Psoas muscle (tissue), 7 donors: ENCODE measurements at regions not wholly inside any gene's neighbourhood (a gene's known extent, or its start where the extent isn't known, plus 50 kb on each side); places are given as distances from the start of the nearest gene placed in this dataset.

Experiments
- ATAC-seq, 4 donors: fragments of 200-7000 bp; cut with Tn5 transposase; one replicate each; pipeline ENCODE4 v1.9.1; 2020; ENCODE audit warnings: moderate library complexity in 3 of 4, mild to moderate bottlenecking in 2 of 4
- DNase-seq, 2 donors: peaks; one replicate each; pipeline ENCODE4 v3.0.0-alpha.2; 2020
- H3K27ac ChIP-seq: fragments of 200-600 bp; one replicate; pipeline ENCODE4 v1.8.0; 2022
- H3K27me3 ChIP-seq, 3 donors: fragments of 200-600 bp in 1 of 3; one replicate each; pipeline versions ENCODE4 v1.6.1 to v1.8.0; 2013 to 2022; ENCODE audit warnings: low read length in 2 of 3, mild to moderate bottlenecking in 2 of 3, moderate library complexity in 1 of 3; ENCODE audit not compliant: insufficient read depth in 3 of 3
- H3K36me3 ChIP-seq, 2 donors: fragments of 200-600 bp in 1 of 2; one replicate each; pipeline versions ENCODE4 v1.6.1 to v1.8.0; 2013 to 2022; ENCODE audit warnings: low read depth in 1 of 2, mild to moderate bottlenecking in 1 of 2, moderate library complexity in 1 of 2; ENCODE audit not compliant: insufficient read depth in 1 of 2
- H3K4me1 ChIP-seq: fragments of 200-600 bp; one replicate; pipeline ENCODE4 v1.8.0; 2022
- H3K4me3 ChIP-seq: fragments of 200-600 bp; one replicate; pipeline ENCODE4 v1.8.0; 2022; ENCODE audit warnings: mild to moderate bottlenecking
- H3K9me3 ChIP-seq: fragments of 200-600 bp; one replicate; pipeline ENCODE4 v1.8.0; 2022
- CTCF ChIP-seq: fragments of 200-600 bp; IDR thresholded peaks from one replicate; pipeline ENCODE4 v1.8.0; 2022; ENCODE audit warnings: antibody characterized with exemption
- WGBS, 3 donors: extraction: QIAGEN DNeasy Blood & Tissue Kit; methylation state at CpG; one replicate each; pipeline versions ENCODE4 v1.1.6 to v1.1.7; 2013; 5-methylcytosine and 5-hydroxymethylcytosine counted together
- intact Hi-C, 2 donors: fragments of 100-400 bp; cut with DNase I; formaldehyde crosslinking; loops; one replicate each; pipeline versions ENCODE4 v1.11.0 to v1.14.2; 2022
- donor health status: healthy with polysubstance abuse.
- donor health status: DM: no; HTN: no; CAD: no; lungs with moderate emphysema.
- donor health status: Bipolar disorder and iron deficiency.
- donor health status: healthy.
- donor health status: DM: yes; HTN: yes; CAD: no.
- donor health status: DM: no; HTN: no; CAD: no.
- donor health status: DM: yes; HTN: yes; CAD: no.

- Histone ChIP-seq H3K9me3 (no peaks in the 10 kb centered on the region), H3K36me3 (no peaks in the 10 kb centered on the region), H3K27ac (no peak overlapping the region), H3K4me1 (peaks cover 10% of the 10 kb centered on the region), H3K27me3 (no peaks in the 10 kb centered on the region), H3K4me3 (no peak overlapping the region)
- WGBS, 3 donors: 74 to 77% (median 74%) methylated on average over 7 of the region's 7 CpGs
- no peak for TF ChIP-seq CTCF
- ATAC-seq (no peak), DNase-seq (no peak)
- intact Hi-C loops: no loop called here
These were observed 86.4 kb upstream of the HK2 start for GRCh38 chr2:74747411-74748080.

GRCh38 chr2:74748665-74749064 is 85.3 kb upstream of the HK2 start:
- intact Hi-C loops: no loop called here
- Histone ChIP-seq H3K4me3 (no peak overlapping the region), H3K27me3 (no peaks in the 10 kb centered on the region), H3K36me3 (no peaks in the 10 kb centered on the region), H3K4me1 (no peaks in the 10 kb centered on the region), H3K27ac (no peak overlapping the region), H3K9me3 (no peaks in the 10 kb centered on the region)
- WGBS, 3 donors: 86 to 93% (median 88%) methylated on average over 3 of the region's 3 CpGs
- TF ChIP-seq CTCF: no peak
- ATAC-seq (no peak), DNase-seq (no peak)

GRCh38 chr2:74749432-74749831 is 84.5 kb upstream of the HK2 start:
- Histone ChIP-seq H3K9me3 (no peaks in the 10 kb centered on the region), H3K27ac (no peak overlapping the region), H3K4me1 (no peaks in the 10 kb centered on the region), H3K27me3 (no peaks in the 10 kb centered on the region), H3K36me3 (no peaks in the 10 kb centered on the region), H3K4me3 (no peak overlapping the region)
- DNase-seq: no peak
- 76 to 84% (median 77%) methylated on average over 3 of the region's 3 CpGs for WGBS, 3 donors
- intact Hi-C loops: no loop called here
- ATAC-seq: no peak
- no peak for TF ChIP-seq CTCF

- Histone ChIP-seq H3K4me3 (no peak overlapping the region), H3K36me3 (no peaks in the 10 kb centered on the region), H3K27ac (no peak overlapping the region), H3K9me3 (peaks cover 6% of the 10 kb centered on the region), H3K27me3 (no peaks in the 10 kb centered on the region), H3K4me1 (no peaks in the 10 kb centered on the region)
- intact Hi-C loops: no loop called here
- DNase-seq (no peak), ATAC-seq (no peak)
- TF ChIP-seq CTCF: no peak
- 80 to 88% (median 82%) methylated on average over 4 of the region's 4 CpGs for WGBS, 3 donors
These were observed 81.7 kb upstream of the HK2 start for GRCh38 chr2:74751981-74752851.
